HEK293 (cell line): ENCODE measurements at regions not wholly inside any gene's neighbourhood (a gene's known extent, or its start where the extent isn't known, plus 50 kb on each side); places are given as distances from the start of the nearest gene placed in this dataset.

Experiments
- ATF2 ChIP-seq: fragments of 450-650 bp; formaldehyde crosslinking; IDR thresholded peaks from 2 replicates; pipeline ENCODE4 v1.5.1; 2016; ENCODE audit warnings: missing biosample characterization, missing genetic modification characterization, low read depth
- CTCF ChIP-seq: fragments of 450-650 bp; formaldehyde crosslinking; IDR thresholded peaks from 2 replicates; pipeline ENCODE4 v1.5.1; 2016; ENCODE audit warnings: missing biosample characterization, missing genetic modification characterization
- IKZF3 ChIP-seq: fragments of 450-650 bp; IDR thresholded peaks from 2 replicates; pipeline ENCODE4 v1.5.0; 2018; ENCODE audit warnings: missing biosample characterization, mild to moderate bottlenecking, missing genetic modification characterization, moderate library complexity
- REST ChIP-seq: fragments of 450-650 bp; formaldehyde crosslinking; IDR thresholded peaks from 2 replicates; pipeline ENCODE4 v1.5.1; 2016; ENCODE audit warnings: missing biosample characterization, missing genetic modification characterization
- ZBTB7A ChIP-seq: fragments of 450-650 bp; formaldehyde crosslinking; IDR thresholded peaks from 2 replicates; pipeline ENCODE4 v1.5.1; 2016; ENCODE audit warnings: low read depth, missing biosample characterization, missing genetic modification characterization
- ZBTB8A ChIP-seq: fragments of 450-650 bp; formaldehyde crosslinking; IDR thresholded peaks from 2 replicates; pipeline ENCODE4 v1.5.1; 2016; ENCODE audit warnings: missing biosample characterization, missing genetic modification characterization
- ZNF214 ChIP-seq: fragments of 450-650 bp; formaldehyde crosslinking; IDR thresholded peaks from 2 replicates; pipeline ENCODE4 v1.5.1; 2017; ENCODE audit warnings: missing biosample characterization, mild to moderate bottlenecking, missing genetic modification characterization, borderline replicate concordance
- ZNF274 ChIP-seq, 2 experiments: fragments of 200-500 bp in 1 of 2; fragments of 450-650 bp in 1 of 2; sonication (Bioruptor generic) in 1 of 2; formaldehyde crosslinking in 1 of 2; IDR thresholded peaks; 2 replicates each; pipeline versions ENCODE4 v1.5.1 to v1.6.1; 2014 to 2016; ENCODE audit warnings: borderline replicate concordance in 1 of 2, inconsistent platforms in 1 of 2, low read length in 1 of 2, missing biosample characterization in 1 of 2, missing genetic modification characterization in 1 of 2
- ZNF324 ChIP-seq: fragments of 450-650 bp; formaldehyde crosslinking; IDR thresholded peaks from 2 replicates; pipeline ENCODE4 v1.5.1; 2016; ENCODE audit warnings: missing biosample characterization, missing genetic modification characterization
- ZNF626 ChIP-seq: fragments of 450-650 bp; sonication (Bioruptor Pico); formaldehyde crosslinking; IDR thresholded peaks from 2 replicates; pipeline ENCODE4 v1.5.1; 2018; ENCODE audit warnings: missing biosample characterization, missing genetic modification characterization, inconsistent platforms
- ZNF664 ChIP-seq: fragments of 450-650 bp; formaldehyde crosslinking; IDR thresholded peaks from 2 replicates; pipeline ENCODE4 v1.5.1; 2016; ENCODE audit warnings: missing biosample characterization, missing genetic modification characterization
- ZNF704 ChIP-seq: fragments of 450-650 bp; formaldehyde crosslinking; IDR thresholded peaks from 2 replicates; pipeline ENCODE4 v1.5.1; 2016; ENCODE audit warnings: missing biosample characterization, missing genetic modification characterization
- ZSCAN5A ChIP-seq: fragments of 450-650 bp; formaldehyde crosslinking; IDR thresholded peaks from 2 replicates; pipeline ENCODE4 v1.5.1; 2016; ENCODE audit warnings: missing biosample characterization, missing genetic modification characterization

GRCh38 chr4:31365006-31365690 is 645.0 kb downstream of the PCDH7 start:
- TF ChIP-seq ZNF214 (tag by site-specific recombination) (no peak), REST (tag by site-specific recombination) (no peak), ZNF274 (IDR thresholded peaks at IDR 0.05; ENCODE audit: low read length) (no peak), ZNF274 (tag by site-specific recombination; IDR thresholded peaks at IDR 0.05; ENCODE audit: borderline replicate concordance) (no peak), IKZF3 (no peak), ZNF626 (tag by site-specific recombination) (no peak), ZBTB8A (no peak), ATF2 (tag by site-specific recombination) (no peak), CTCF (no peak), ZSCAN5A (no peak), ZNF704 (no peak), ZBTB7A (no peak), ZNF664 (no peak), ZNF324 (tag by site-specific recombination) (no peak)
